Prostate gland (tissue), 2 donors: ENCODE measurements at regions not wholly inside any gene's neighbourhood (a gene's known extent, or its start where the extent isn't known, plus 50 kb on each side); places are given as distances from the start of the nearest gene placed in this dataset.

Experiments
- DNase-seq: peaks from one replicate; pipeline ENCODE4 v3.0.0-alpha.2; 2019; ENCODE audit warnings: low spot score
- H3K27ac ChIP-seq, 2 donors: fragments of 200-600 bp; sonication (generic); 2 replicates each; pipeline ENCODE4 v1.5.1; 2017 to 2019
- H3K27me3 ChIP-seq: fragments of 200-600 bp; sonication (generic); replicated peaks from 2 replicates; pipeline ENCODE4 v1.5.1; 2019; ENCODE audit not compliant: insufficient read depth
- H3K36me3 ChIP-seq, 2 donors: fragments of 200-600 bp; sonication (generic); 1 replicate in 1 of 2; 2 replicates in 1 of 2; pipeline versions ENCODE4 v1.5.1 to v1.8.1; 2017 to 2019
- H3K4me1 ChIP-seq: fragments of 200-600 bp; sonication (generic); replicated peaks from 2 replicates; pipeline ENCODE4 v1.5.1; 2019
- H3K4me3 ChIP-seq, 2 donors: fragments of 200-600 bp; sonication (generic); 2 replicates each; pipeline ENCODE4 v1.5.1; 2017 to 2019
- H3K9me3 ChIP-seq: fragments of 200-600 bp; sonication (generic); 2 replicates; pipeline ENCODE4 v1.5.1; 2017
- CTCF ChIP-seq, 4 experiments: fragments of 200-600 bp in 2 of 4; fragments of 450-650 bp in 2 of 4; sonication (generic) in 2 of 4; IDR thresholded peaks; 1 replicate in 3 of 4; 2 replicates in 1 of 4; pipeline ENCODE4 v1.5.1; 2016 to 2019; ENCODE audit warnings: antibody characterized with exemption in 4 of 4, mild to moderate bottlenecking in 2 of 4, moderate library complexity in 2 of 4
- POLR2A ChIP-seq: fragments of 450-650 bp; IDR thresholded peaks from one replicate; pipeline ENCODE4 v1.6.1; 2016; ENCODE audit warnings: antibody characterized with exemption, mild to moderate bottlenecking
- POLR2AphosphoS5 ChIP-seq: sonication (generic); formaldehyde crosslinking; IDR thresholded peaks from one replicate; pipeline ENCODE4 v1.6.1; 2017; ENCODE audit warnings: antibody characterized with exemption
- WGBS: methylation state at CpG from one replicate; pipeline ENCODE4 v1.1.5; 2018; 5-methylcytosine and 5-hydroxymethylcytosine counted together
- intact Hi-C: fragments of 100-400 bp; cut with DNase I; formaldehyde crosslinking; loops from one replicate; pipeline ENCODE4 v1.14.2; 2022

- no peaks in the 10 kb centered on the region for H3K9me3 ChIP-seq
- H3K27me3 ChIP-seq, result no peaks in the 10 kb centered on the region
- H3K4me3 ChIP-seq, result no peak overlapping the region
- TF ChIP-seq POLR2AphosphoS5, result no peak
- no peak for TF ChIP-seq POLR2A
- TF ChIP-seq CTCF (IDR thresholded peaks at IDR 0.05), result no peak
- H3K36me3 ChIP-seq, result no peaks in the 10 kb centered on the region
- intact Hi-C loops, result loop anchor here (10.0 kb wide), 1 partner anchor 157 kb away; no protein-coding TSS in a partner anchor
- 58% methylated on average over 2 of the region's 3 CpGs for WGBS
- H3K4me1 ChIP-seq, result no peaks in the 10 kb centered on the region
- no peak overlapping the region for H3K27ac ChIP-seq
- no peak for DNase-seq
Measured at GRCh38 chrX:68991691-68992345, 163.0 kb downstream of the EFNB1 start.

- no peak for DNase-seq
- no peaks in the 10 kb centered on the region for H3K27me3 ChIP-seq
- intact Hi-C loops, result loop anchor here (10.0 kb wide), 1 partner anchor 156 kb away; no protein-coding TSS in a partner anchor
- no peaks in the 10 kb centered on the region for H3K9me3 ChIP-seq
- no peaks in the 10 kb centered on the region for H3K4me1 ChIP-seq
- no peak overlapping the region for H3K27ac ChIP-seq
- no peaks in the 10 kb centered on the region for H3K36me3 ChIP-seq
- H3K4me3 ChIP-seq, result no peak overlapping the region
- WGBS, result 89% methylated on average over 1 of the region's 1 CpG
- TF ChIP-seq CTCF (IDR thresholded peaks at IDR 0.05), result no peak
- TF ChIP-seq POLR2AphosphoS5, result no peak
- TF ChIP-seq POLR2A, result no peak
Measured at GRCh38 chrX:68990948-68991347, 162.1 kb downstream of the EFNB1 start.

GRCh38 chrX:68989865-68990606 lies 161.2 kb downstream of the EFNB1 start:
- H3K9me3 ChIP-seq, result no peaks in the 10 kb centered on the region
- WGBS, result 40% methylated on average over 7 of the region's 17 CpGs
- DNase-seq, result no peak
- intact Hi-C loops, result loop anchor here (10.0 kb wide), 1 partner anchor 155 kb away; no protein-coding TSS in a partner anchor
- H3K36me3 ChIP-seq, result no peaks in the 10 kb centered on the region
- H3K4me1 ChIP-seq, result no peaks in the 10 kb centered on the region
- H3K27me3 ChIP-seq, result no peaks in the 10 kb centered on the region
- no peak overlapping the region for H3K27ac ChIP-seq
- TF ChIP-seq POLR2A (no peak), CTCF (IDR thresholded peaks at IDR 0.05) (no peak), POLR2AphosphoS5 (no peak)
- H3K4me3 ChIP-seq, result no peak overlapping the region

- no peak for DNase-seq
- no peak overlapping the region for H3K27ac ChIP-seq
- H3K4me3 ChIP-seq, result no peak overlapping the region
- H3K36me3 ChIP-seq, result no peaks in the 10 kb centered on the region
- intact Hi-C loops, result no loop called here
- H3K4me1 ChIP-seq, result no peaks in the 10 kb centered on the region
- WGBS, result 88% methylated on average over 1 of the region's 1 CpG
- no peak for TF ChIP-seq POLR2AphosphoS5
- TF ChIP-seq POLR2A, result no peak
- TF ChIP-seq CTCF (IDR thresholded peaks at IDR 0.05), result no peak
- H3K9me3 ChIP-seq, result no peaks in the 10 kb centered on the region
- H3K27me3 ChIP-seq, result no peaks in the 10 kb centered on the region
Measured at GRCh38 chrX:68989456-68989855, 160.6 kb downstream of the EFNB1 start.
